GM18519 (cell line): ENCODE measurements at regions not wholly inside any gene's neighbourhood (a gene's known extent, or its start where the extent isn't known, plus 50 kb on each side); places are given as distances from the start of the nearest gene placed in this dataset.

Source experiments
- ATAC-seq: cut with Tn5 transposase; IDR thresholded peaks from one replicate; pipeline ENCODE4 v1.9.1; 2021; ENCODE audit warnings: mild to moderate bottlenecking, moderate library complexity; ENCODE audit not compliant: unreplicated experiment, low FRiP score

GRCh38 chr3:86208772-86209171 lies 782.2 kb downstream of the VGLL3 start:
- no peak for ATAC-seq

GRCh38 chr3:86182606-86183005 lies 808.3 kb downstream of the VGLL3 start:
- ATAC-seq = no peak

GRCh38 chr3:86180696-86181095 lies 810.3 kb downstream of the VGLL3 start:
- ATAC-seq = no peak

GRCh38 chr3:86178095-86178494 lies 812.9 kb downstream of the VGLL3 start:
- ATAC-seq = no peak

GRCh38 chr3:86176445-86176784 lies 814.5 kb downstream of the VGLL3 start:
- no peak for ATAC-seq

GRCh38 chr3:86175593-86176444 lies 815.1 kb downstream of the VGLL3 start:
- ATAC-seq = no peak

- ATAC-seq = no peak
These were observed 815.9 kb downstream of the VGLL3 start for GRCh38 chr3:86175051-86175536.

- no peak for ATAC-seq
These were observed 817.5 kb downstream of the VGLL3 start for GRCh38 chr3:86173401-86173800.

GRCh38 chr3:86168512-86168911 lies 822.4 kb downstream of the VGLL3 start:
- no peak for ATAC-seq

GRCh38 chr3:86162521-86162920 lies 828.4 kb downstream of the VGLL3 start:
- no peak for ATAC-seq

- ATAC-seq = no peak
These were observed 829.5 kb downstream of the VGLL3 start for GRCh38 chr3:86161493-86161892.

GRCh38 chr3:86152620-86153019 lies 838.3 kb downstream of the VGLL3 start:
- no peak for ATAC-seq

GRCh38 chr3:86149054-86149453 lies 841.9 kb downstream of the VGLL3 start:
- ATAC-seq = no peak

- ATAC-seq = no peak
These were observed 843.8 kb downstream of the VGLL3 start for GRCh38 chr3:86147119-86147518.

GRCh38 chr3:86126552-86126951 lies 864.4 kb downstream of the VGLL3 start:
- no peak for ATAC-seq
